Bronchial epithelial cell (primary cell): ENCODE measurements at regions not wholly inside any gene's neighbourhood (a gene's known extent, or its start where the extent isn't known, plus 50 kb on each side); places are given as distances from the start of the nearest gene placed in this dataset.

Experiments
- DNase-seq: peaks from one replicate; pipeline ENCODE4 v3.0.0-alpha.2; 2010; ENCODE audit warnings: low read depth
- FAIRE-seq: peaks from 2 replicates; lab custom pipeline; 2011; peaks lifted over from hg19 to GRCh38; lab: Jason Lieb, UNC
- H3K27me3 ChIP-seq: 2 replicates; pipeline ENCODE4 v1.5.1; 2011; ENCODE audit warnings: low read length; ENCODE audit not compliant: control insufficient read depth, insufficient read depth
- H3K36me3 ChIP-seq: 2 replicates; pipeline ENCODE4 v1.5.1; 2011; ENCODE audit warnings: low read length; ENCODE audit not compliant: control insufficient read depth, insufficient read depth
- H3K4me3 ChIP-seq: 2 replicates; pipeline ENCODE4 v1.5.1; 2011; ENCODE audit warnings: mild to moderate bottlenecking, low read depth, low read length, control low read depth
- TF ChIP-seq, protein P1 (sequence below): IDR thresholded peaks from 2 replicates; pipeline ENCODE4 v1.5.1; 2011; ENCODE audit warnings: mild to moderate bottlenecking, moderate library complexity, low read length, control low read depth, inconsistent platforms; ENCODE audit not compliant: insufficient read depth, severe bottlenecking

DNA sequence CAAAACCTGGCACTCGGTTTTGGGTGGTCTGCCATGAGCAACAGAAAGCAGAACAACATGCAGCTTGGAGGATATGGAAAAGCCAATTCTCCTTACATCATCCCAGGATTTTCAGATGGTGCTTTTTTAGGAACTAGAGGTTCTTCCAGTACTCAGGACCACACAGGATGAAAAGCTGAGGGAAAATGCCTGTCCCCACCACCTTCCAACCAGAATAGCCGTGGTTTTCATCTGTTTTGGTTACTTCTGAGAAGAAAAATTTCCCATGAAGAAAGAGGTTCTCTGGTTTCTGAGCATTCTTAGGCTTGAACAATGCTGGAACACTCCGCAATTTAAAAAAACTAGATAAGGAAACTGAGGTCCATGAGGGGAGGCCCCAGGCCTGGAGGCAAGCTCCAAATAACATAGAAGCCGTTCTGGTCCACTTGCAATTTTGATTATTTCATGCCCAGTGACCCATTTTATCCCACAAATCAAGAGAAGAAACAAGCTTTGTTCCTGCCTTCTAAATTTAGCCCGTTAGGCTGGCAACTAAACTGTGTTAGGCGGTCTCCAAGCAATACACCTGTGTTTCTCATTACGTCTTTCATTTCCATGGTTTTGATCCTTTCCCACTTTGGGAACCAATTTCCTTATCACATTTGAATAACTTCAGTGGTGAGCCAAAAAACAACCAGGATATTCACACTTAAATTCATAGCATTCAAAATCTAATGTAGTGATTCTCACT, 79.2 kb upstream of the SPIN1 start:
- TF ChIP-seq, protein P1, sequence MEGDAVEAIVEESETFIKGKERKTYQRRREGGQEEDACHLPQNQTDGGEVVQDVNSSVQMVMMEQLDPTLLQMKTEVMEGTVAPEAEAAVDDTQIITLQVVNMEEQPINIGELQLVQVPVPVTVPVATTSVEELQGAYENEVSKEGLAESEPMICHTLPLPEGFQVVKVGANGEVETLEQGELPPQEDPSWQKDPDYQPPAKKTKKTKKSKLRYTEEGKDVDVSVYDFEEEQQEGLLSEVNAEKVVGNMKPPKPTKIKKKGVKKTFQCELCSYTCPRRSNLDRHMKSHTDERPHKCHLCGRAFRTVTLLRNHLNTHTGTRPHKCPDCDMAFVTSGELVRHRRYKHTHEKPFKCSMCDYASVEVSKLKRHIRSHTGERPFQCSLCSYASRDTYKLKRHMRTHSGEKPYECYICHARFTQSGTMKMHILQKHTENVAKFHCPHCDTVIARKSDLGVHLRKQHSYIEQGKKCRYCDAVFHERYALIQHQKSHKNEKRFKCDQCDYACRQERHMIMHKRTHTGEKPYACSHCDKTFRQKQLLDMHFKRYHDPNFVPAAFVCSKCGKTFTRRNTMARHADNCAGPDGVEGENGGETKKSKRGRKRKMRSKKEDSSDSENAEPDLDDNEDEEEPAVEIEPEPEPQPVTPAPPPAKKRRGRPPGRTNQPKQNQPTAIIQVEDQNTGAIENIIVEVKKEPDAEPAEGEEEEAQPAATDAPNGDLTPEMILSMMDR: no peak
- DNase-seq (no peak), FAIRE-seq (no peak)
- H3K4me3 ChIP-seq: no peak overlapping the region
- H3K36me3 ChIP-seq: no peaks in the 10 kb centered on the region
- no peaks in the 10 kb centered on the region for H3K27me3 ChIP-seq

DNA sequence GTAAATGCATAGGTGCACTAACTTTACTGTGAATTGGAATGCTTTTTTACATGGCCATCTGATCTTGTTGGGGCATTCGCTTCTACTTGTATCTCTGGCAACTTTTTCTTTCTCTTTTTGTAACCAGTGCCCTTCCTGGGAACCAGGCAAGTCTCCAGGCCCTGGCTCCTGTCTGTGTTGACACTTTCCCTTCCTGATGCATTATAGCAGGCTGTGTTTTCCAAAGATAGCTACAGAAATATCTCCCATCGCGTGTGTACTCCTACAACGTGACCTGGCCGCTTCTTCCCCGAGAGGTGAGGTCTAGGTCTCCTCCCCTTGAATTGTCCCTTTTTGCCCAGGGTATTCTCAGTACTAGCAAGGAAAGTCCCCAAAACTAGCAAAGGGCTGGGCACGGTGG, 81.1 kb upstream of the SPIN1 start:
- H3K36me3 ChIP-seq: no peaks in the 10 kb centered on the region
- FAIRE-seq (no peak), DNase-seq (no peak)
- TF ChIP-seq, protein P1: no peak
- H3K27me3 ChIP-seq: no peaks in the 10 kb centered on the region
- no peak overlapping the region for H3K4me3 ChIP-seq

DNA sequence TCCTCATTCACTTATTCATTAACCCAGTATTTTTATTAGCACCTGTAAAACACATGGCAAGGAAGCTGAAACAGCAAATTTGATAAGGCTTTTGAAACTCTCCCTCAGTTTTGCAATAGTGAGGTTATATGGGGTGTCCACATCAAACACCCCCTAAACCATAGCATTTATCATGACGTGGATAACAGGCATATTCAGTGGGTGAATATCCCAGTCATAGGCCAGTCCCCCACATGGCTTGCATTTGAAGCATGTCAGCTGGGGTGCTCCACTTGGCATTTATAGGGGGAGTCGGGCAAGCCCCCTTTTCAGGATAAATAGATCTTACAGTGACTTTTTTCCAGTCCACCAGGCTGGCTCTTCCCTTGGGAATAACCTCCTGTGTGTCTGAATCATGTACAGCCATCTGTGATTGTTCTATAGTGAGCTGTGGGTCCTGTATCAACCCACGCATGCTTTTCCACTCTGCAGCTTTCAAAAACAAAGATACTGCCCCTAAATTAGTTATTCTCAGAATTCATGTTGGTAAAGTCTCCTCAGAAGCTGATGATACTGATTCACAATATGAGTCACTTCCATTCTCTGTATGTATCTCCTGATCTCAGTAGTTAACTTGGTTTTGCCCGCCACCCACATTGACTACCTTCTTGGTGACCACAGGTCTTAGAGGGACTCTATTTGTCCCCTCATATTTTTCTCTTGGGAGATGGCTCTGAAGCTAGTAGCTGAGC, 84.4 kb upstream of the SPIN1 start:
- TF ChIP-seq, protein P1: no peak
- DNase-seq: peak; percentile 16
- FAIRE-seq: no peak

DNA sequence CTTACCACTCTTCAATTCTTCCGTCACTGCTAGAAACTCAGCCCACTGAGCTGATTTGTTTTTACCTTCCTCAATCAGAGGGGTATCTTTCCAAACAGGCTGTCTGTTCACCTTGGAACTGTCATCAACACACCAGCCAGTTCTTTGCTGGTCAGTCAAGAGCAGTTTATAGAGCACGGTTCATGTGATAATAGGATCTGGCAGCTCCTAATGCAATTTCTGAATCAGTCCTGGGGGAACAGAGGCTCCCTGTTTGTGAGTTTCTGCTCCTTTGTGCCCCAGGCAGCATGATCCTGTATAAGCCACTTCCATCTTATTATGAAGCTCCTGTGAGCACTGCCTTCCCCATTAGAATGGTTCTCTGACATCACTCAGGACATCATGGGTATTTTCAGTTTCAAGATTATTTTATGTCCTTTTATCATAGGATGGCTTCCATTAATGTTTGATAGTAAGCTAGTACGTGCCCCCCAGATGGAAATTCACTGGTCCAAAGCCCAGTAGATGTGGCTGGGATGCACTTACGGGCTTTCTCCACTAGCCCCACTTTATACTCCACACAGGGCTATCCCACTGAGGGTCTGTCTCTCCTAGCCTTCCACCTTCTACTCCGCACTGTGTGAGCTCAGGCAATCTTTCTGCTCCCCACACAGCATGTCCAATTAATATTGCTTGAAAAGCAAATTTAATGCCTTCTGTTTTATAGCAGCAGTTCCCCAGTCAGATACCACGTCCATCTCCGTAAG, 85.5 kb upstream of the SPIN1 start:
- DNase-seq (no peak), FAIRE-seq (no peak)
- Histone ChIP-seq H3K27me3 (no peaks in the 10 kb centered on the region), H3K36me3 (no peaks in the 10 kb centered on the region), H3K4me3 (no peak overlapping the region)
- TF ChIP-seq, protein P1: no peak

More for the DNA sequence above, 84.4 kb upstream of the SPIN1 start:
- Histone ChIP-seq H3K27me3 (no peaks in the 10 kb centered on the region), H3K36me3 (no peaks in the 10 kb centered on the region), H3K4me3 (no peak overlapping the region)

DNA sequence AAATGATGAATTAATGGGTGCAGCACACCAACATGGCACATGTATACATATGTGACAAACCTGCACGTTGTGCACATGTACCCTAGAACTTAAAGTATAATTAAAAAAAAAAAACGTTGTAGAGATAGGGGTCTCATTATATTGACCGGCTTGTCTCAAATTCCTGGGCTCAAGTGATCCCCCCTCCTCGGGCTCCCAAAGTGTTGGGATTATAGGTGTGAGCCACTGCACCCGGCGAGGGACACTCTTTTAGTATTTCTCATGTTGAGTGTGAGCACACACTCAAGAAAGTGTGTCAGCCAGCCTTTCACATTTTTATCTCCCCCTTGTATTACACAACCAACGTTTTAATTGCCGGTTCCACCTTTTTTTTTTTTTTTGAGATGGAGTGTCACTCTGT, 87.7 kb upstream of the SPIN1 start:
- FAIRE-seq: no peak
- DNase-seq: no peak
- TF ChIP-seq, protein P1: no peak

More for the DNA sequence above, 87.7 kb upstream of the SPIN1 start:
- no peaks in the 10 kb centered on the region for H3K36me3 ChIP-seq
- H3K4me3 ChIP-seq: no peak overlapping the region
- no peaks in the 10 kb centered on the region for H3K27me3 ChIP-seq
